Nucleus accumbens (tissue), 56 donors: ENCODE measurements at regions not wholly inside any gene's neighbourhood (a gene's known extent, or its start where the extent isn't known, plus 50 kb on each side); places are given as distances from the start of the nearest gene placed in this dataset.
"Not testable (repeated sequence)": the region's sequence is repeated elsewhere in the genome, so short reads cannot be mapped to it uniquely, and the experiment has no call there.

Experiments used
- DNase-seq, 56 donors: peaks; one replicate each; lab custom pipeline; 2025; lab: John Stamatoyannopoulos, UW

GRCh38 chr10:20515654-20516053 is 381.5 kb downstream of the NEBL start:
- DNase-seq: no peak

- no peak for DNase-seq
Observed at GRCh38 chr10:20512631-20513030, 384.5 kb downstream of the NEBL start.

- no peak for DNase-seq
Observed at GRCh38 chr10:20508921-20509320, 388.2 kb downstream of the NEBL start.

GRCh38 chr10:20502903-20503585 is 394.1 kb downstream of the NEBL start:
- DNase-seq: no peak

- DNase-seq: no peak
Observed at GRCh38 chr10:20494474-20494873, 402.6 kb downstream of the NEBL start.

- DNase-seq: no peak
Observed at GRCh38 chr10:20492447-20492846, 404.7 kb downstream of the NEBL start.

- no peak for DNase-seq
Observed at GRCh38 chr10:20489961-20490360, 407.1 kb downstream of the NEBL start.

- DNase-seq: no peak
Observed at GRCh38 chr10:20486791-20487190, 410.3 kb downstream of the NEBL start.

GRCh38 chr10:20485554-20485953 is 411.6 kb downstream of the NEBL start:
- DNase-seq: no peak

GRCh38 chr10:20481054-20481453 is 416.1 kb downstream of the NEBL start:
- no peak for DNase-seq

GRCh38 chr10:20480575-20480974 is 416.5 kb downstream of the NEBL start:
- not testable (repeated sequence) for DNase-seq

GRCh38 chr10:20474064-20474463 is 423.0 kb downstream of the NEBL start:
- no peak for DNase-seq

- no peak for DNase-seq
Observed at GRCh38 chr10:20473023-20473760, 423.9 kb downstream of the NEBL start.

GRCh38 chr10:20466731-20467130 is 430.4 kb downstream of the NEBL start:
- no peak for DNase-seq

GRCh38 chr10:20457649-20458048 is 439.5 kb downstream of the NEBL start:
- DNase-seq: no peak

GRCh38 chr10:20455774-20456173 is 441.3 kb downstream of the NEBL start:
- no peak for DNase-seq

GRCh38 chr10:20454331-20454730 is 442.8 kb downstream of the NEBL start:
- no peak for DNase-seq

GRCh38 chr10:20446561-20447193 is 450.4 kb downstream of the NEBL start:
- no peak for DNase-seq

- DNase-seq: no peak
Observed at GRCh38 chr10:20443094-20443493, 454.0 kb downstream of the NEBL start.

GRCh38 chr10:20429742-20430141 is 467.4 kb downstream of the NEBL start:
- no peak for DNase-seq

- no peak for DNase-seq
Observed at GRCh38 chr10:20427821-20428220, 469.3 kb downstream of the NEBL start.

GRCh38 chr10:20418286-20418685 is 478.8 kb downstream of the NEBL start:
- DNase-seq: no peak
